Activated CD4-positive, alpha-beta T cell treated with anti-CD3 and anti-CD28 coated beads, Interleukin-2, Interleukin-4, amounts not matched to agents 100 ng/mL and 50 ng/mL, durations not matched to agents 16 hours and 8 hours (primary cell): ENCODE measurements at regions not wholly inside any gene's neighbourhood (a gene's known extent, or its start where the extent isn't known, plus 50 kb on each side); places are given as distances from the start of the nearest gene placed in this dataset.
"Not testable (repeated sequence)": the region's sequence is repeated elsewhere in the genome, so short reads cannot be mapped to it uniquely, and the experiment has no call there.

Source experiments
- DNase-seq: peaks from one replicate; pipeline ENCODE4 v3.0.0-alpha.2; 2020; ENCODE audit warnings: low spot score

DNA sequence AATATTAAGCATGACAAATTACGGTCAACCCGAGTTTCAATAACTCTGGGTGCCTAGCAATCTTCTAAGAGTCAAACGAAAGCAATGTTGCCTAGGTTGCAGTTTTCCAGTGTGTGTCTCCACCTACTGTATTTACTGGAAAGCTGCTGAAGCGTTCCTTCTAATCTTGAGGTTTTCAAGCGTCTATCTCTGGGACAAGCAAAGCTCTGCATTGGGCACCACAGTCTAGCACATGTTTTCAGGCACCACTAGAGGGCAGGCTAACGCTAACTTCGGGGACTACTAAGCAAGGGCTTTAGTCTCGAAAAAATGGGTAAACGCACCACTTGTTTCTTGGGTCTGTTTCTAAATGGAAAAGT is 82.7 kb upstream of the KIF2A start:
- peak; percentile 84 for DNase-seq

DNA sequence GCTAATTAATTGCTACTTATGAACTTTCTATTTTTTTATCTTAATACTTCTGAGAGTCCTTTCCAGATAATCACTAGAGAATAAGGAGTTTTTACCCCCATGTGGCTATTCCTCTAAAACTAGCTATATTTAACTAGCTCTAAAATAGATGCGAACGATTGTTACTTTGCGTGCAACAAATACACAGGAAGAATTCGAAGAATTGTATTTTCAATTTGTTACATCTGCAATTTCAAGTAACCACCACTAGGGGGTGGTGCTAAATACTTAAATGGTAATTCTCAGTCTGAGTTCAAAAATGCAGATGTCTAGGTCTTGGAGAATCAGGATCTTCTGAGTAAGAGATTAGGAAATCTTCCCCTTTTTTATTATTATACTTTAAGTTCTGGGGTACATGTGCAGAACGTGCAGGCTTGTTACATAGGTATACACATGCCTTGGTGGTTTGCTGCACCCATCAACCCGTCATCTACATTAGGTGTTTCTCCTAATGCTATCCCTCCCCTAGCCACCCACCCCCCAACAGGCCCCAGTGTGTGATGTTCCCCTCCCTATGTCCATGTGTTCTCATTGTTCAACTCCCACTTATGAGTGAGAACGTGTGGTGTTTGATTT is 80.9 kb upstream of the KIF2A start:
- peak; percentile 25 for DNase-seq

DNA sequence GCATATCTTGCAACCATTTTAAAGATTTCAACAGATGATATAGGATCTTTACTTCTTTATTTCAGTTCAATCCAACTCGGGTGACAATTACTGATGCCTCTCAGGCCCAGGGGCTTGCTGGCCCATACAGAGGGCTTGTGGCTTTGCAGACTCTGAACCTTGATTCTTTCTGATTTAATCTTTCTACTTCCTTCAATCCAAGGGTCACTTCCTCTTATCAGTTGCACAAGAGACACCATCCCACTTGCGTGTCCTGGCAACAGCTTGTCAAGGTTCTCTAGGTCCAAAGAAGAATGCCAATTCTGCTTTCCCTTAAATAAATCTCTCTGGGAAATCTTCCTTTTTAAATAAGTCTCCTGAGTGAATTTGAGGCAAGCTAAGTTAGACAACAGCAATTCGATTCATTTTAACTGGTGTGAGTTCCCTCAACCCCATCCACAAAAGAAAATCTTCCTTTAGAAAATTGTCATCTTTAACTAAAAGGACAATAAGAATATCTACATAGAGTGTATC is 75.1 kb upstream of the KIF2A start:
- not testable (repeated sequence) for DNase-seq

DNA sequence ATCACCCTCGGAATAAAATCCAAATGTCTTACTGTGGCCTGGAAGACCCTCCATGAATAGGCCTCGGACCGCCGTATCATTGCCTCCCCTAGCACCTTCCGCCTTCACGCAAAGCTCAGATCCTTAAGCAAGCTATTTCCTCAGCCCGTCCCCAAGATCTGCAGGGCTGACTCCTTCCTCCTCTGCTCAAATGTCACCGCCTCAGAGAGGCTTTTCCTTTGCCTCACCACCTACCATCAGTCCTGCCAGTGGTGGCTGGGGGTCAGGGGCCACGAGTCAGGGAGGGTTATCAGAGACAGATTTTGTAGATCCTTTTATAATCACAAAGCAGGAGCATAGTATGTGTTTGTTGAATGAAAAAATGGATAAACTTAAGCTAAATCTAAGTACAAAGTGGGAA is 74.4 kb upstream of the KIF2A start:
- no peak for DNase-seq

DNA sequence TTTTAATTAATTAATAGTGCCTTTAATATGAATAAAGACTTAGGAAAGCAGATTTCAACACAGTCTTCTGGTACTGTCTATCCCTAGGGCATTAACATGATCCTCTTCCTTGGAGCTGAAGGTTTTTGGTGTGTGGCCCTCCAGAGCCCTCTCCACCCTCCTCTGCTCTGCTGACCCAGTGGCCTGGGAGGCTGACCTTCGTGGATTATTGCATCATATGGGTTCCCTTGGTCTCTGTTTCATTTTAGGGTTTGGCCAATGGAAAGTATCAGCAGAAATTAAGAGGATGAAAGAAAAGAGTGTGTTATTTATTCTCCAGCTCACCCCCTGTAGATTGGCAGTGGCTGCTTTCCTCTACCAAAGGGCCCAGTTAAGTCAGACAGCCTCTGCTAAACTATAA is 73.8 kb upstream of the KIF2A start:
- DNase-seq: not testable (repeated sequence)

DNA sequence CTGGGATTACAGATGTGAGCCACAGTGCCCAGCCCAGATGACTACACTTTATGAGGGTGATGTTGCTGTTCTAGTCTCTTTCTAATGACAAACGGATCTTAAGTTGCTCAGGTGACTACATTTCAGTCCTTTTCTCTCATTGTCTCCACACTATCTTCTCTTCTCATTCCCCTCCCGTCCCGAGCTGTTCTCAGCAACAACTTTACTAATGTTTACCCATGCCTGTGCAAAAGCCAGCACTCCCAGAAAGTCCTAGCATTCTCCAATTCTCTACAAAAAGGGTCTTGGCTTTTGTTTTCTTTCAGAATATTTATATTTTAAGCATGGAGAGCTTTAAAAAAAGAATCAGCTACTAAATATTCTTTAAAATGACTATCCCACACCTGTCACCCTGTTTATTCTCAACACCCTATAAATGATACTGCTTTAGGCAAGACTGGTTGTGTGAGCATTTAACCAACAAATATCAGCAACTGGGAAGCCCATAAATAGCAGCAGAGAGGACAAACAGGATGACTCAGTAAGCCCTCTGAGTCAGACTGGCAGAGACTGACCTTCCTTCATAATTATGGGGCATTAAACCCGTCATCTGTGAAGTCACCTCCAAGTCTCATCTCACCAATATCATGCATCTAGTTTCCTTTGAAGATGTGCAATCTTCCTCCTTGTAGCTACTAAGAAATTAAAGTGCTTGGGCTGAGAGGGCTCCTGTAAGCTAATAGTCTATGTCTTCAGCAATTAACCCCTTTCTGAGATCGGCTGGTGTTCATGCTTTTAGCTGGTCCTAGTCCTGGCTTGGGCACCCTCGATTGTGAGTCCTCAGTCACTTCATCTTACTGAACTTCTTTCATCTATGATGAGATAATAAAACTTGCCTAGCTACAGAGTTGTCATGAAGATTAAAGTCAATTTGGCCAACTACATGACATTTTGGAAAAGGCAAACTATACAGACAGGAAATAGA is 72.6 kb upstream of the KIF2A start:
- peak; percentile 69 for DNase-seq

- DNase-seq: peak; percentile 65
Observed at GRCh38 chr5:62236593-62236992, 69.4 kb upstream of the KIF2A start.

- DNase-seq: not testable (repeated sequence)
Observed at GRCh38 chr5:62237944-62238343, 68.1 kb upstream of the KIF2A start.

- not testable (repeated sequence) for DNase-seq
Observed at GRCh38 chr5:62238584-62238983, 67.4 kb upstream of the KIF2A start.

GRCh38 chr5:62240494-62240893 is 65.5 kb upstream of the KIF2A start:
- DNase-seq: not testable (repeated sequence)

GRCh38 chr5:62242000-62242399 is 64.0 kb upstream of the KIF2A start:
- DNase-seq: not testable (repeated sequence)

DNA sequence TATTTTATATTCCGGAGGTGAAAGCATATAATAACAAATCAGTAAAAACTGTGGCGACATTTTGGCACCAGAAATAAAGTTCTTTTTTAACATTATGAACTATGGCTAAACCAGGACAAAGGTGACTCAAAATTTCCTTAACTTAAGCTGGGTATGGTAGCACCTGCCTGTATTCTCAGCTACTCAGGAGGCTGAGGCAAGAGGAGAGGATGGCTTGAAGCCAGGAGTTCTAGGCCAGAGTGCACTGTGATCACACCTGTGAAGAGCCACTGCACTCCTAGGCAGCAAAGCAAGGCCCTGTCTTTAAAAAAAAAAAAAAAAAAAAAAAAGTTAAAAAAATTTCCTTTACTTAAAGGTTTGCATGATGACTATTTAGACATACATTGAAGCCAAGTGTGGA is 63.0 kb upstream of the KIF2A start:
- not testable (repeated sequence) for DNase-seq

- DNase-seq: not testable (repeated sequence)
Observed at GRCh38 chr5:62248192-62248591, 57.8 kb upstream of the KIF2A start.

DNA sequence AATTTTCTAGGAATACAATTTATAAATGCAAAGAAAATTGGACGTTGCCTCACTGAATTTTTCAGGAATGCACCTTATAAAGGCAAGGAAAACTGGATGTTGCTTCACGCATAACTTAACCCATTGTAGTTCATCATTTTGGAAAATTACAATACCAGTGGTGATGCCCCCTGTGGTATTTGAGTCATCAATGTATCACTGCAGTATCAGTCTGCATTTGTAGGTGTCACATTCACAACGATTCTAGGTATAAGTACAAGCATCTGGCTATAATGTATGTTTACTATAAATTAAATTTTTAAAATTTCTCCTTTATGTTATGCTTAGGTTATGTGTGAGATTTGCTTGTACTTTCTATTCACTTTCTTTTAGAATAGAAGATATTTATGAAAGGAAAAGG is 55.9 kb upstream of the KIF2A start:
- not testable (repeated sequence) for DNase-seq

DNA sequence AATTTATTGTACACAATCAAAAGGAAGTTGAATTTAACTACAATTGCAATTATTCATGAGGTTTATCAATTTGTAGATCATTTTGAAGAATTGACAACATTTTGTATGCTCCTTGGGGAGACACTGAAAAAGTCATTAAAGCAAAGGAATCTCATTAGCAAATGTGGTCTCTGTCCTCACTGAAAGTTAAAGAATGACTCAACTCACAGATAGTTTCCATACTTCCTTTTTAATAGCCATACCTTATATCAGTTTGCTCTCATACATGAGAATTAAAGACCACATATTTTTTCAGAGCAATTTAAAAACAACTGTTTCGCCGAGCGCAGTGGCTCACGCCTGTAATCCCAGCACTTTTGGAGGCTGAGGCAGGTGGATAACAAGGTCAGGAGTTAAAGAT is 55.1 kb upstream of the KIF2A start:
- DNase-seq: not testable (repeated sequence)

DNA sequence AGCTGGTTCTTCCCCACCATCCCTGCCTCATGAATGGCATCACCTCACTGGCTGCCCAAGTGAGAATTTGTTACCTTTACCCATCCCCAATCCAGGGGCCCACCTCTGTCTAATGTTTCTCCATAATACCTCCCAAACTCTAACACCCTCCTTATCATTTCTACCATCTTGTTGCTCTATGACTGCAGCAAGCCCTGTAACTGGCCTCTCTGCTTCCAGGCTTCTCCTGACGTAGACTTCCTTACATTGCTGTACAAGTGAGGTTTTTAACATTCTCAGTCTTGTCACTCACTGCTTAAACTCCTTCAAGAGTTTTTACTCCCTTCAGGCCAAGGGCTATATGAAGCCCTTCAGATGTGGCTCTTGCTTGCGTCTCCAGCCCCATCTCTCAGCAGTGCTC is 53.5 kb upstream of the KIF2A start:
- not testable (repeated sequence) for DNase-seq

- not testable (repeated sequence) for DNase-seq
Observed at GRCh38 chr5:62255551-62255950, 50.5 kb upstream of the KIF2A start.

DNA sequence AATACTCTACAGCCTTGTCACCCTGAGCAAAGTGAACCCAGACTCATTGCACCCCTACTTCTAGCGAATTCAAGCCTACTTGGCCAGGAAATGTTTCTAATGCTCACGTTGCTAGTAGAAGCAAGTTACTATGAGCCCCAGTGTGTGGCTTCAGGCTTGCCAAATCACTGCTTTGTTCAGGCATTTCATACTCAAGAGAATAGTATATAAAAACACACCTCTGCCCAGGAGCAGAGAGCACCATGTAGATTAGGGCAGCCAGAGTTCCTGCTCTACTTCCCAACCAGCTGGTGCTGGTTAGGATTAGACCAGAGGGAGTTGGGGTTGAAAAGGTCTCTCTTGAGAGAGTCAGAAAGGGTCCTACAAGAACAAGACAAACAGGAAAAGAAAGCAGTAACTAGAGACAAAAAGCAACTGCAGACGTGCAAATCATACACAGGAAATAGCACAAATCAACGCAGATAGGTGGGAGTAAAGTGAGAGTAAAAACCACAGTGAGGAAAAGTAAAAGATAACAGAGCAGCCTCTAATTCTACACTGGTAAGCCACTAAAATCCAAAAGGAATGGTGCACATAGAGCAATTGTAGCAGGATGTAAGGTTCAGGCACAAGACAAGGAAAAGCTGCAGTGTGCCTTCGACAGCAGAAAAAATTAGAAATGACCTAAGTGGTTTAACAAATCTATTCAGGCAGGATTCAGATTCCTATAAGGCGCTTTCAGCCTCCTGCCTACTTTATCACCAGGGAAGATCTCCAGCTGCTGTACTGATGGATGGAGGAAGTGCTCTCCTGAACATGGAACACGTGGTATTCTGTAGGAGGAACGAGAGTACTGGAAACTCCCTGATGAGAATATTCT is 49.6 kb upstream of the KIF2A start:
- DNase-seq: peak; percentile 54
